ENCODE measurements at regions not wholly inside any gene's neighbourhood (a gene's known extent, or its start where the extent isn't known, plus 50 kb on each side); places are given as distances from the start of the nearest gene placed in this dataset.

GRCh38 chr13:56189439-56189838, 951.3 kb upstream of the PRR20A start:
- no peak for TF ChIP-seq POLR2A (IDR thresholded peaks at IDR 0.05)
- TF ChIP-seq, protein P1, sequence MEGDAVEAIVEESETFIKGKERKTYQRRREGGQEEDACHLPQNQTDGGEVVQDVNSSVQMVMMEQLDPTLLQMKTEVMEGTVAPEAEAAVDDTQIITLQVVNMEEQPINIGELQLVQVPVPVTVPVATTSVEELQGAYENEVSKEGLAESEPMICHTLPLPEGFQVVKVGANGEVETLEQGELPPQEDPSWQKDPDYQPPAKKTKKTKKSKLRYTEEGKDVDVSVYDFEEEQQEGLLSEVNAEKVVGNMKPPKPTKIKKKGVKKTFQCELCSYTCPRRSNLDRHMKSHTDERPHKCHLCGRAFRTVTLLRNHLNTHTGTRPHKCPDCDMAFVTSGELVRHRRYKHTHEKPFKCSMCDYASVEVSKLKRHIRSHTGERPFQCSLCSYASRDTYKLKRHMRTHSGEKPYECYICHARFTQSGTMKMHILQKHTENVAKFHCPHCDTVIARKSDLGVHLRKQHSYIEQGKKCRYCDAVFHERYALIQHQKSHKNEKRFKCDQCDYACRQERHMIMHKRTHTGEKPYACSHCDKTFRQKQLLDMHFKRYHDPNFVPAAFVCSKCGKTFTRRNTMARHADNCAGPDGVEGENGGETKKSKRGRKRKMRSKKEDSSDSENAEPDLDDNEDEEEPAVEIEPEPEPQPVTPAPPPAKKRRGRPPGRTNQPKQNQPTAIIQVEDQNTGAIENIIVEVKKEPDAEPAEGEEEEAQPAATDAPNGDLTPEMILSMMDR (IDR thresholded peaks at IDR 0.05): no peak
